ENCODE measurements at regions not wholly inside any gene's neighbourhood (a gene's known extent, or its start where the extent isn't known, plus 50 kb on each side); places are given as distances from the start of the nearest gene placed in this dataset.

GRCh38 chr20:53702617-53703016 is 109.0 kb upstream of the ZNF217 start:
- TF ChIP-seq POLR2A (IDR thresholded peaks at IDR 0.05; ENCODE audit: low read depth) (no peak), CTCF (IDR thresholded peaks at IDR 0.05) (no peak)
